ENCODE measurements at regions not wholly inside any gene's neighbourhood (a gene's known extent, or its start where the extent isn't known, plus 50 kb on each side); places are given as distances from the start of the nearest gene placed in this dataset.

- TF ChIP-seq CTCF (IDR thresholded peaks at IDR 0.05), result no peak
- TF ChIP-seq CBX2 (IDR thresholded peaks at IDR 0.05; ENCODE audit: borderline replicate concordance, low read depth), result no peak
- TF ChIP-seq CEBPB (IDR thresholded peaks at IDR 0.05), result no peak
- no peak for TF ChIP-seq USF2 (IDR thresholded peaks at IDR 0.05)
- TF ChIP-seq ELK1 (IDR thresholded peaks at IDR 0.05; ENCODE audit: low read depth, low read length), result no peak
- no peak for TF ChIP-seq MAX (IDR thresholded peaks at IDR 0.05)
- no peak for TF ChIP-seq CHD2 (IDR thresholded peaks at IDR 0.05; ENCODE audit: low read length, partially characterized antibody)
- TF ChIP-seq EP300 (IDR thresholded peaks at IDR 0.05), result no peak
- no peak for TF ChIP-seq MAFK (IDR thresholded peaks at IDR 0.05; ENCODE audit: partially characterized antibody)
- TF ChIP-seq POLR2A (IDR thresholded peaks at IDR 0.05; ENCODE audit: low read length), result no peak
- TF ChIP-seq HOXB13 (CRISPR knock-in tag; IDR thresholded peaks at IDR 0.05; ENCODE audit: low read depth), result no peak
- TF ChIP-seq REST (IDR thresholded peaks at IDR 0.05), result no peak
- TF ChIP-seq HOXB5 (CRISPR knock-in tag; IDR thresholded peaks at IDR 0.05), result no peak
Measured at GRCh38 chr1:55600242-55600641, 385.1 kb upstream of the USP24 start.
